GM12864 (cell line): ENCODE measurements at regions not wholly inside any gene's neighbourhood (a gene's known extent, or its start where the extent isn't known, plus 50 kb on each side); places are given as distances from the start of the nearest gene placed in this dataset.

Source experiments
- DNase-seq: peaks from one replicate; pipeline ENCODE4 v3.0.0-alpha.2; 2011; ENCODE audit warnings: low read depth
- H3K4me3 ChIP-seq: 2 replicates; pipeline ENCODE4 v1.5.1; 2011; ENCODE audit warnings: mild to moderate bottlenecking, low read depth, low read length, control low read depth
- TF ChIP-seq, protein P1 (sequence below): IDR thresholded peaks from 2 replicates; pipeline ENCODE4 v1.5.1; 2011; ENCODE audit warnings: low read depth, mild to moderate bottlenecking, moderate library complexity, low read length, control low read depth, inconsistent platforms; ENCODE audit errors: missing control alignments

DNA sequence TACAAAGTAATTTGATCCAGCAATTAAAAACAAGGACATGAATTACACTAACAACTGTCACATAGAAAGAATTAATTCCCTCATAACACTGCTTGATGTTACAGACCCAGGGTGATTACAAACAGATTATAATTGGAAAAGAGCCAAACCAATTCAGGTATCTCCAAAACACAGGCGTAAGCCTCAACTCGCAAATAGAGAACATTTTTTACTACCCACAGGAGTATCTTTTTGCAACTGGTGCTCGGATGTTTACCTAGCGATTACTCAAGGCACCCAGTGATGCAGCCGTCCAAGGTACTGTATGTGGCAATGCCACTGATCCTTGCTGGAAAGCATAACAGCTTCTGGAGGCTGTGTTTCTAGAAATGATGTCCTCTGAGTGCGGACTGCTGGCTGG lies 386.1 kb upstream of the KIF2A start:
- no peak for DNase-seq
- TF ChIP-seq, protein P1, sequence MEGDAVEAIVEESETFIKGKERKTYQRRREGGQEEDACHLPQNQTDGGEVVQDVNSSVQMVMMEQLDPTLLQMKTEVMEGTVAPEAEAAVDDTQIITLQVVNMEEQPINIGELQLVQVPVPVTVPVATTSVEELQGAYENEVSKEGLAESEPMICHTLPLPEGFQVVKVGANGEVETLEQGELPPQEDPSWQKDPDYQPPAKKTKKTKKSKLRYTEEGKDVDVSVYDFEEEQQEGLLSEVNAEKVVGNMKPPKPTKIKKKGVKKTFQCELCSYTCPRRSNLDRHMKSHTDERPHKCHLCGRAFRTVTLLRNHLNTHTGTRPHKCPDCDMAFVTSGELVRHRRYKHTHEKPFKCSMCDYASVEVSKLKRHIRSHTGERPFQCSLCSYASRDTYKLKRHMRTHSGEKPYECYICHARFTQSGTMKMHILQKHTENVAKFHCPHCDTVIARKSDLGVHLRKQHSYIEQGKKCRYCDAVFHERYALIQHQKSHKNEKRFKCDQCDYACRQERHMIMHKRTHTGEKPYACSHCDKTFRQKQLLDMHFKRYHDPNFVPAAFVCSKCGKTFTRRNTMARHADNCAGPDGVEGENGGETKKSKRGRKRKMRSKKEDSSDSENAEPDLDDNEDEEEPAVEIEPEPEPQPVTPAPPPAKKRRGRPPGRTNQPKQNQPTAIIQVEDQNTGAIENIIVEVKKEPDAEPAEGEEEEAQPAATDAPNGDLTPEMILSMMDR = no peak
- no peak overlapping the region for H3K4me3 ChIP-seq

DNA sequence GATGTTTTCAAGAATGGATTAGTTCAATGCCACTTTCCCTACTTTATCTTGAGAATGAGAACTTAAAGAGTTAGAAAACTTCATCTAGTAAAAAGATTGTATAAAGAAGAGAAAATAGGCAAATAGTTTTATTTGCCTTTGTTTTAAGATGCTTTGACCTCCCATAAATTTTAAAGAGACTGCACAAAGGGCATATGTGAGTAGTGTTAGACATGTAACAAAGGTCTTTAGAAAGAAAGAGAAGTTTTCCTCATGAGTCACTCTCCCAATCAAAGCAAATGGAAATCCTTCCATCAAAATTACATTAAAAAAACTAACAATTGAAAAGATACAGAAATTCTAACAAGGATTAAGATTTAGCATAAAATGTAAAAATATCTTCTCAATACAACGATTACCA lies 381.8 kb upstream of the KIF2A start:
- no peak for DNase-seq
- TF ChIP-seq, protein P1 = no peak
- H3K4me3 ChIP-seq = no peak overlapping the region

DNA sequence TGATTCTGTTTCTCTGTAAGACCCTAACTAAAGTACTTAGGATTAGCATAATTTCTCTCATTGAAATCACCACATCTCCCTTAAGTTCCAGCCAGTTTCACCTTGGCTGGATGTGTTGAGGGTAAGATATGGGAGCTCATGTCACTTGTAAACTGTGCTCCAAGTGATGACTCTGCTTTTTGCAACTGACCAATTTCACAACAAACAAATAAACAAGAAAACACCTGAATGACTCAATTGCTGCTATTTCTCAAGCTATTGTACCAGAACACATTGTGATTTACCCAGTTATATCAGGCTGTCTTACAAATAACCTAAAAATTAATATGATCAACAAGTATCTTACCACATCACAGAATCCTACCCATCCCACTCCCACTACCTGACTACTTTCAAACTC lies 379.1 kb upstream of the KIF2A start:
- TF ChIP-seq, protein P1 = no peak
- no peak for DNase-seq

DNA sequence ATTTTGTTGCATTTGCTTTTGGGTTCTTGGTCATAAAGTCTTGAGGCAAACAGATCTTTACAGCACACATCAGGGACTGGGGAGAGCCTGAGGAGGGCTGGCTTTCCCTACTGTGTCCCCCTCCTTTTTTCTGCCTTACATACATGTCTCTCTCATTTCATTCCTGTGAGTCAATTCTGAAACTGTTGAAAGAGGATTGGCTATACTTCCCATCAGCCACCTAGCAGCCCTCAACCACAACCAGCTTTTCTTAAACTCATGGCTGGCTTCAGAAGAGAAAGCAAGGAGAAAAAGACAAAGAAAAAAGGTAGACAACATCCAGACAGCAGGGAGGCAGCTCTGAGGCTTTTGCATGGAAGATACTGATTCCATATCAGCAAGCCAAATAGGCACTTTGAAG lies 374.8 kb upstream of the KIF2A start:
- DNase-seq = no peak
- TF ChIP-seq, protein P1 = no peak
- H3K4me3 ChIP-seq = no peak overlapping the region

More for the DNA sequence above, 379.1 kb upstream of the KIF2A start:
- H3K4me3 ChIP-seq = no peak overlapping the region

DNA sequence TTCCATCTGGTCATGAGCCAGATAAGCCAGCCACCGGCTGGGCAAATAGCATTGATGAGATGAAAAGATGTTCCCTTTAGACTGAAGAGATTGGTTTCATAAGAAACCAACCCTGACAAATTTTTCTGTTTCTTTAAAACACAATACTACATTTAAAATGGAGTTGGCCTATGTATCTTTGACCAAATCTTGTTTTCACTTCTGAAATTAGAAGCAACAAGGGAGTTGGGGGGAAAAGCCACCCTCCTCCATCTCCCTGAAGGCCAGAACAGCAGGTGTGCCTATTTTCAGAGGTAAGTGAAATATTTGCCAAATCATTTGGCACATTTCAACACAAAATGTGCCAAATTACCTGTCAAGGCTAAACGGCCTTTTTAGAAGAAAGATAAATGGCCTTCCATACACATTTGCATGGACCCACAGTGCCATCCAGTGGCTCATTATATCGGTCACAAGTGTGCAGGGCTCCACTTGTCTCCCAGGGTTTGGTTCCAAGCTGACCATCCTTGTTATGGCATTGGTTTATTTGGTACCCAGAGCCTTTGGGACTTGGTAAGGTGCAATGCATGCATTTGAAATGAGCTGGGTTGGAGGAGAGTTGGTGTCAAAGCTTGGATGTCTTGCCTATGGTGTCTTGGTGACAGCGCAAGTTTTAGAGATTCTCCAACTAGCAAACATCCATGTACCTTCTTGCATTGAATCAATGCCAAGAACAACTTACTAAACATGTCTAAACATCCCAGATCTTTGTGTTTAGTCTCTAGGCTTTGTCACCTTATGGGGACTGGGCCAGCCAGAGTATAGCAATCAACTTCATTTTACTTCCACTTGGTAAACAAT lies 372.0 kb upstream of the KIF2A start:
- H3K4me3 ChIP-seq = no peak overlapping the region
- peak; percentile 15 for DNase-seq
- TF ChIP-seq, protein P1 = peak; percentile 57

DNA sequence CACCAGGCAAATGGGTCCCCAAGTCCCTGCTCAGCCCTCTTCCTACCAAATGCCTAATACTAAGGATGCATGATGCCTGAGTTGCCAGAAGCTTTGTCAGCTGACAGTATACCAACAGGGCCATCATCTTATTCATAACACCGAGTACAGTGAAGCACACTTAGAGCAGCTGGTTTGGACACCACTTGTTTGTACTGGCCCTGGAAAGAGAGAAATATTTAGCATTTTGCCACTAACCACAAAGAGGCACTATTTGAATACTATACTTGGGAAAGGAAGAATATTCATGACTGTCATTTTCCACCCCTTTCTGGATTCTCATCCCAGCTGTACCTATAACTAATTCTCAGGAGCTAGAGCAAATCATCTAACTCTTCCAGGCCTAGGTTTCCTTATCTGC lies 364.4 kb upstream of the KIF2A start:
- TF ChIP-seq, protein P1 = no peak
- DNase-seq = no peak
- H3K4me3 ChIP-seq = no peak overlapping the region
